GM19395 (cell line): ENCODE measurements at regions not wholly inside any gene's neighbourhood (a gene's known extent, or its start where the extent isn't known, plus 50 kb on each side); places are given as distances from the start of the nearest gene placed in this dataset.

Experiments used
- ATAC-seq: cut with Tn5 transposase; IDR thresholded peaks from one replicate; pipeline ENCODE4 v1.9.1; 2021; ENCODE audit warnings: mild to moderate bottlenecking, moderate library complexity; ENCODE audit not compliant: unreplicated experiment

DNA sequence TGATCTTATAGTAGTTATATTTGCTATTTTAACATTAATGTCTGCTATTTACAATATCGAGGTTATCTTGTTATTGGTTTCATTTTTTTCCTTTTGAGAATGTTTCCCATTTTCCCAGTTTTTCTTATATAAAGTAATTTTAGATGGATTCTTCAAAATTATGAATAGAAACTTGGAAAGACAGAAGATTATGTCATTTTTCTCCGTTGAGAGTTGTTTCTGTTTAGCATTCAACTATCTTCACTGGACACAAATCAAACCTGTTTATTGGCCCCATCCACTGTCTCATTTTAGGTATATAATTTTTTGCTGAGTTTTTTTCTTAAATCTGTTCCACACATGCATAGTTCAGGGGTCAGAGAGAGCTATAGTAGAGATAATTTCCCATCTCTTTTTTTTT lies 1430.9 kb upstream of the MIR17HG start:
- no peak for ATAC-seq

DNA sequence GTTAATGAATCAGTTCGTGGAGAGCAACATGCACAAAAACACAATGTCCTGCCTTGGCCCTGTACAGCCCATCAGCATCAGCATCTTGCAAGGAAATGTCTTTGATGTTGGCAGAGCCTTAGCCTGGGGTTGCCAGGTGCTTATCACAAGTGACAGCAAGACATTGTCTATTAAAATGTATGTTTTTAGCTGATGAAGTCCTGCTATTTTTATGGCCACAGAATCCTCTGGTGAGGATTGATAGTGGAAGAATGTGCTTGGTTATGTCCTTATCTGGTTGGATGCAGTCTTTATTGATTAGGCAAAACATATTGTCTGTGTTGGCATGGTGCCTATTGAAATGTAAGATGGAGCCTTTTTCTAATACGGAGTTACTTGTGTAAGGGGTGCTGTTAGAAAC lies 1427.0 kb upstream of the MIR17HG start:
- no peak for ATAC-seq

DNA sequence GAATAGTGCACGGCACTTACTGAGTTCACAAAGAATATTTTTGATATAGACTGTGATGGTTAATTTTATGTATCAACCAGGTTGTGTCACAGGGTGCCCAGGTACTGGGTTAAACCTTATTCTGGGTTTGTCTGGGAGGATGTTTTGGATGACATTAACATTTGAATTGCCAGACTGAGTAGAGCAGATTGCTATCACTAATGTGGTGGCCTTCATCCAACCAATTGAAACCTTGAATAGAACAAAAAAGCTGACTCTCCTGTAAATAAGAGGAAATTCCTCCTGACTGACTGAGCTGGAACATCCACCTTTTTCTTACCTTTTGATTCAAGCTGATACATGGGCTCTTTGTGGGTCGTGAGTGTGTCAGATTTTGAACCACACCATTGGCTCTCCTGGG lies 1424.4 kb upstream of the MIR17HG start:
- ATAC-seq = no peak

- ATAC-seq = no peak
Observed at GRCh38 chr13:89923736-89924135, 1423.8 kb upstream of the MIR17HG start.

- ATAC-seq = no peak
Observed at GRCh38 chr13:89925107-89925506, 1422.4 kb upstream of the MIR17HG start.

GRCh38 chr13:89930861-89931260 lies 1416.6 kb upstream of the MIR17HG start:
- ATAC-seq = no peak

GRCh38 chr13:89932902-89933301 lies 1414.6 kb upstream of the MIR17HG start:
- ATAC-seq = no peak

DNA sequence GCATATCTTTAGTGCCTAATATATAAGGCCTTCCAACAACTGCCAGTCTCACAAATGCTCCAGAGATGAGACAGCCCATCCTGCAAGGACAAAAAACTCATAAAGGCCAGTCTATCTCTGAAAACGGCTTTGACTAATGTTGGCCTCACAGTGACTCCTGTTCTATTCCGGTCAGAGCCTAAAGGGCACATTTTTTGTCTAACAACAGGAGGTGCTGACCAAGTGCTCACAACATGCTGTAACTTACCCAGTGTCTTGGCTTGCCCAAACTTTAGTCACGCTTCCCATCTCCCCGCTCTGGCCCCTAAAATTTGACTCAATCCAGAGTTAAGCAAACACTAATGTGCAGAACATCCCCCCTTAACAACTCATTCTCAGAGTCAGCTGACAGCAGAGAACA lies 1411.2 kb upstream of the MIR17HG start:
- ATAC-seq = no peak

DNA sequence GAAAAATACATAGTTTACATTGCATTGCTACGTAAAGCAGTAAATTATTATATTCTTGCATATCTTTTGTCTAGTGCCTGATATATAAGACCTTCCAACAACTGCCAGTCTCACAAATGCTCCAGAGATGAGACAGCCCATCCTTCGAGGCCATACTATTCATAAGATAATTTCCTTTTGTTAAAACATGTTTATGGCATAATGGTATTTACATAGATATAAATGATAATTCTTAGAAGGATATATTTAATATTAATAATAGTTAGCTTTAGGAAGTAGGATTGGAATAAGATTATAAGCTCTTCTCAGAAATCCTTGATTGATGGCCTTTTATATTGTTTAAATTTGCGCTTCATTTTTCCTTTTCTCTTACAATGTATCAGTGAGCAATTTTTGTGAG lies 1410.1 kb upstream of the MIR17HG start:
- ATAC-seq = no peak

- no peak for ATAC-seq
Observed at GRCh38 chr13:89940383-89940782, 1407.1 kb upstream of the MIR17HG start.

GRCh38 chr13:89943139-89943538 lies 1404.3 kb upstream of the MIR17HG start:
- ATAC-seq = no peak

- ATAC-seq = no peak
Observed at GRCh38 chr13:89950225-89950624, 1397.3 kb upstream of the MIR17HG start.

- no peak for ATAC-seq
Observed at GRCh38 chr13:89951341-89951740, 1396.1 kb upstream of the MIR17HG start.

- ATAC-seq = no peak
Observed at GRCh38 chr13:89953581-89953980, 1393.9 kb upstream of the MIR17HG start.

DNA sequence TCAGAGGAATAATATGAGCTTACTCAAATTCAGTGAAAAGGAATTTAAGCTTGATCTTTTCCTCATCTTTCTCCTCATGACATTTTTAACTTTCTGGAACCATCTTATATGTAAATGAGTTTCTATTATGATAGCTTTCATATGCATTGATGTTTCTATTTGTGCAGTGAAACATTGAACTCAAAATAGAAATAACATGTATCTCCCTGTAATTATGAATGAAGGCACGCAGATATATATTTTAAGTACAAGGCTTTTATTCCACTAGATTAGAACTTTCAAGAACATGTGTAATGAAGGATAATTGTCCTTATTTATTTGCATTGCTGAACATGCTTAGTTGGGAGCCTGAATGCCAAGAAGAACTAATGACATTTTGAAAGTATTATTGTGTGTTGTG lies 1391.7 kb upstream of the MIR17HG start:
- no peak for ATAC-seq

- no peak for ATAC-seq
Observed at GRCh38 chr13:89959074-89959473, 1388.4 kb upstream of the MIR17HG start.

GRCh38 chr13:89965252-89965651 lies 1382.2 kb upstream of the MIR17HG start:
- ATAC-seq = no peak

DNA sequence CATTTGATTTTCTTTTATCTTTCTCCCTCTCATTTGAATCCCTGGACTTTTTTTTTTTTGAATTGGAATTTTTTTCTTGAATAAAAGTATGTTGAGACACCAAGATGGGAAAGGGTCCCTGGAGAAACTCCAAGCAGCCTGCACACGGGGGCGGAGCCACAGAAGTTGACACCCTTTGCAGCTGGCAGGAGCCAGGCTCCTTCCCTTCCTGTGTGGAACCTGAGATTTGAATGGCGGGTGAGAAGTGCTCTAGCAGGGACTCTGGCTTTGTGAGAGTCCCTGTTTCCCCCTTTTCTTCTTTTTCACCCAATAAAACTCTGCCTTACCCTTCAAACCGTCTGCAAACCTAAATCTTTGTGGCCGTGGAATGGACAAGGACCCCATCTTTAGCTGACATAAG lies 1381.0 kb upstream of the MIR17HG start:
- ATAC-seq = no peak

- ATAC-seq = no peak
Observed at GRCh38 chr13:89967701-89968100, 1379.8 kb upstream of the MIR17HG start.

GRCh38 chr13:89968470-89968869 lies 1379.0 kb upstream of the MIR17HG start:
- ATAC-seq = no peak

DNA sequence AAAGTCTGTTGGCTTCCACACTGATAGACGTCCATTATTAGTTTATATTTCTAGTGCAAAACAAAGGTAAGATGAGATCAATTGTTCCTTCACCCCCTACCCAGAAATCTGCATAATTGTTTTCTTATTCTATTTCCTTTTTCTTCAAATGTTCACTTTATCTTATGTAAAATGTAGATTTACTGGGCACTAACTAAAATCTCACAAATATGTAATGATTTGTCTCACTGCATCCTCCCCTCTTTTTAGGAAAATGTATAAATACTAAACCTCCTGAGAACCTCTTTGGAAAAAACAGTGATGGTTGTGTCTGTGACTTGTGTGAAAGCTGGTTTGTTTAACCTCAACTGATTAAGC lies 1377.2 kb upstream of the MIR17HG start:
- ATAC-seq = no peak

DNA sequence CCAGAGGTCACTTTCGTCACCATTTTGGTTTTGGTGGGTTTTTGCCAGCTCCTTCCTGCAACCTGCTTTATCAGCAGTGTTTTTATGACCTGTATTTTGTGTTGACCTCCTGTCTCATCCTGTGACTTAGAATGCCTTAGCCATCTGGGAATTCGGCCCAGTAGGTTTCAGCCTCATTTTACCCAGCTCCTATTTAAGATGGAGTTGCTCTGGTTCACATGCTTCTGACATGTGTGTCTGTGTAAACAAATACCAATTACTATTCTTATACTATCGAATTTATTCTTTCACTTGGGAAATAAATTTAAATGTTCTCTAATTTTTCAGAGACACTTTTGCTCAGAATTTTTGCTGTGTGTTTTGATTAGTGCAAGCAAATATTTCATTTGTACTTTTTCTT lies 1370.3 kb upstream of the MIR17HG start:
- ATAC-seq = no peak

GRCh38 chr13:89980896-89981295 lies 1366.6 kb upstream of the MIR17HG start:
- ATAC-seq = no peak
